NCI-H2171 treated with DMSO at 0.1 percent for 48 hours (cell line): ENCODE measurements at regions not wholly inside any gene's neighbourhood (a gene's known extent, or its start where the extent isn't known, plus 50 kb on each side); places are given as distances from the start of the nearest gene placed in this dataset.
"Not testable (repeated sequence)": the region's sequence is repeated elsewhere in the genome, so short reads cannot be mapped to it uniquely, and the experiment has no call there.

ENCODE experiments used
- DNase-seq: peaks from one replicate; lab custom pipeline; 2025; lab: John Stamatoyannopoulos, UW

GRCh38 chr1:190975827-190976226 is 498.2 kb upstream of the BRINP3 start:
- DNase-seq = no peak

GRCh38 chr1:191002768-191003167 is 525.1 kb upstream of the BRINP3 start:
- no peak for DNase-seq

GRCh38 chr1:191016765-191017164 is 539.1 kb upstream of the BRINP3 start:
- DNase-seq = no peak

GRCh38 chr1:191022856-191023255 is 545.2 kb upstream of the BRINP3 start:
- no peak for DNase-seq

GRCh38 chr1:191025896-191026642 is 548.4 kb upstream of the BRINP3 start:
- no peak for DNase-seq

GRCh38 chr1:191026828-191027227 is 549.2 kb upstream of the BRINP3 start:
- no peak for DNase-seq

GRCh38 chr1:191034132-191034531 is 556.5 kb upstream of the BRINP3 start:
- peak; percentile 18 for DNase-seq

GRCh38 chr1:191043066-191043465 is 565.4 kb upstream of the BRINP3 start:
- no peak for DNase-seq

- peak; percentile 45 for DNase-seq
Measured at GRCh38 chr1:191049781-191050180, 572.1 kb upstream of the BRINP3 start.

GRCh38 chr1:191052888-191053287 is 575.2 kb upstream of the BRINP3 start:
- no peak for DNase-seq

- no peak for DNase-seq
Measured at GRCh38 chr1:191065346-191065745, 587.7 kb upstream of the BRINP3 start.

- no peak for DNase-seq
Measured at GRCh38 chr1:191065771-191066170, 588.1 kb upstream of the BRINP3 start.

GRCh38 chr1:191074881-191075280 is 597.2 kb upstream of the BRINP3 start:
- DNase-seq = no peak

GRCh38 chr1:191083090-191083489 is 605.4 kb upstream of the BRINP3 start:
- DNase-seq = not testable (repeated sequence)

- DNase-seq = peak; percentile 97
Measured at GRCh38 chr1:191085121-191085520, 607.5 kb upstream of the BRINP3 start.

GRCh38 chr1:191086910-191087309 is 609.2 kb upstream of the BRINP3 start:
- DNase-seq = peak; percentile 9

GRCh38 chr1:191096405-191096804 is 618.7 kb upstream of the BRINP3 start:
- DNase-seq = no peak

GRCh38 chr1:191099696-191100095 is 622.0 kb upstream of the BRINP3 start:
- DNase-seq = no peak

- DNase-seq = peak; percentile 54
Measured at GRCh38 chr1:191101960-191102359, 624.3 kb upstream of the BRINP3 start.

GRCh38 chr1:191125950-191126349 is 648.3 kb upstream of the BRINP3 start:
- DNase-seq = no peak

GRCh38 chr1:191134796-191135195 is 657.1 kb upstream of the BRINP3 start:
- no peak for DNase-seq

GRCh38 chr1:191140038-191140437 is 662.4 kb upstream of the BRINP3 start:
- DNase-seq = no peak

- DNase-seq = no peak
Measured at GRCh38 chr1:191142748-191143147, 665.1 kb upstream of the BRINP3 start.

GRCh38 chr1:191145834-191146233 is 668.2 kb upstream of the BRINP3 start:
- DNase-seq = no peak
